ENCODE measurements at regions not wholly inside any gene's neighbourhood (a gene's known extent, or its start where the extent isn't known, plus 50 kb on each side); places are given as distances from the start of the nearest gene placed in this dataset.
A peak's percentile ranks its signal among the peaks of the same experiment; 100 is the strongest.

- Mint-ChIP-seq H3K4me1 (peaks cover 8% of the 10 kb centered on the region), H3K27ac (no peak overlapping the region), H3K4me3 (no peak overlapping the region), H3K36me3 (ENCODE audit: low read depth) (no peaks in the 10 kb centered on the region), H3K27me3 (ENCODE audit: low read depth) (peaks cover 46% of the 10 kb centered on the region), H3K9me3 (no peaks in the 10 kb centered on the region)
- TF ChIP-seq, protein P1, sequence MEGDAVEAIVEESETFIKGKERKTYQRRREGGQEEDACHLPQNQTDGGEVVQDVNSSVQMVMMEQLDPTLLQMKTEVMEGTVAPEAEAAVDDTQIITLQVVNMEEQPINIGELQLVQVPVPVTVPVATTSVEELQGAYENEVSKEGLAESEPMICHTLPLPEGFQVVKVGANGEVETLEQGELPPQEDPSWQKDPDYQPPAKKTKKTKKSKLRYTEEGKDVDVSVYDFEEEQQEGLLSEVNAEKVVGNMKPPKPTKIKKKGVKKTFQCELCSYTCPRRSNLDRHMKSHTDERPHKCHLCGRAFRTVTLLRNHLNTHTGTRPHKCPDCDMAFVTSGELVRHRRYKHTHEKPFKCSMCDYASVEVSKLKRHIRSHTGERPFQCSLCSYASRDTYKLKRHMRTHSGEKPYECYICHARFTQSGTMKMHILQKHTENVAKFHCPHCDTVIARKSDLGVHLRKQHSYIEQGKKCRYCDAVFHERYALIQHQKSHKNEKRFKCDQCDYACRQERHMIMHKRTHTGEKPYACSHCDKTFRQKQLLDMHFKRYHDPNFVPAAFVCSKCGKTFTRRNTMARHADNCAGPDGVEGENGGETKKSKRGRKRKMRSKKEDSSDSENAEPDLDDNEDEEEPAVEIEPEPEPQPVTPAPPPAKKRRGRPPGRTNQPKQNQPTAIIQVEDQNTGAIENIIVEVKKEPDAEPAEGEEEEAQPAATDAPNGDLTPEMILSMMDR (IDR thresholded peaks at IDR 0.05; ENCODE audit: unreplicated experiment in 3 of 3): no peak
Observed at GRCh38 chr14:76264384-76264783, 111.6 kb upstream of the ESRRB start.

- Mint-ChIP-seq H3K36me3 (ENCODE audit: low read depth) (no peaks in the 10 kb centered on the region), H3K27me3 (ENCODE audit: low read depth) (peaks cover 55% of the 10 kb centered on the region), H3K4me1 (no peaks in the 10 kb centered on the region), H3K27ac (peak overlapping the region in 2 of 3 experiments; percentile 5 to 14), H3K4me3 (peak overlapping the region; percentile 50 to 75 (median 68)), H3K9me3 (no peaks in the 10 kb centered on the region)
- TF ChIP-seq, protein P1 (IDR thresholded peaks at IDR 0.05; ENCODE audit: unreplicated experiment in 3 of 3): no peak
Observed at GRCh38 chr14:76267322-76268046, 108.5 kb upstream of the ESRRB start.

DNA sequence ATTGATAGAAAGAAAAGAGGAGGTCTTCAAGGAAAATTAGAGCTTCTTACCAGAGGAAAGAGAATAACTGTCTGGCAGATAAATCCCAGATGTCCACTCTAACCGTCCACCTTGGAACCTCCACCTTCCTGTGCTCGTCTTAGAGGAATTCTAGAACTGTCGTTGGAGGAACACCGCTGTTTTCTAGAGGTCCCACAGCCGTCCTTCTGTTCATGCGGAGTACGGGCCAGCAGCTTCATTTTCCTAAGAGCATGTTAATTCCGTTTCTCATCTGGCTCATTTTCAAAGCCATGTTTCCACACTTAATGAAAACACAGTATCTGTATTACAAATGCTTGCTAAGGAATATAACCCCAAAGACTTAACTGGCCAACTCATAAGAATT is 107.9 kb upstream of the ESRRB start:
- Mint-ChIP-seq H3K27ac (peak overlapping the region in 1 of 3 experiments; percentile 69), H3K4me1 (no peaks in the 10 kb centered on the region), H3K4me3 (peak overlapping the region; percentile 50 to 75 (median 68)), H3K36me3 (ENCODE audit: low read depth) (no peaks in the 10 kb centered on the region), H3K9me3 (no peaks in the 10 kb centered on the region), H3K27me3 (ENCODE audit: low read depth) (peaks cover 61% of the 10 kb centered on the region)
- TF ChIP-seq, protein P1 (IDR thresholded peaks at IDR 0.05; ENCODE audit: unreplicated experiment in 3 of 3): no peak

DNA sequence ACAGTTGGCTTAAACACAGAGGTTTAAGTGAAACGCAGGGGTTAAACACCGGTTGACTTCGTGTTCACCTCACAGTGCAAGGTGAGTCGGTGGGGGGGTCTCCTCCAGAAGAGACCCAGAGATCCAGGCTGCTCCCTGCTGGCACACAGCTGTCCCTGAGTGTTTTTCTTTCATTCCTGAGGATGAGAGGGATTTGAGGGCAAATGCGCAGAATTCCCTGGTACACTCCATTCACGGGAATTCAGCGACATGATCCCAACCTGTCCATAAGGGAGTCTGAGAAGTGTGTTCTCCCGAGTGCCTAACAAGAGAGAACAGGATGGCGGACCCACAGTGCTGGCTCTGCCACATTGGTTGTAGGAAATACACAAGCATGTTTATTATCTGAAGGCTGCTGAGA is 107.2 kb upstream of the ESRRB start:
- no peaks in the 10 kb centered on the region for H3K9me3 Mint-ChIP-seq
- no peaks in the 10 kb centered on the region for H3K4me1 Mint-ChIP-seq
- H3K4me3 Mint-ChIP-seq: no peak overlapping the region
- no peak overlapping the region for H3K27ac Mint-ChIP-seq
- H3K36me3 Mint-ChIP-seq (ENCODE audit: low read depth): no peaks in the 10 kb centered on the region
- TF ChIP-seq, protein P1 (IDR thresholded peaks at IDR 0.05; ENCODE audit: unreplicated experiment in 3 of 3): no peak
- H3K27me3 Mint-ChIP-seq (ENCODE audit: low read depth): peaks cover 54% of the 10 kb centered on the region

- H3K4me1 Mint-ChIP-seq: no peaks in the 10 kb centered on the region
- H3K4me3 Mint-ChIP-seq: no peak overlapping the region
- no peaks in the 10 kb centered on the region for H3K36me3 Mint-ChIP-seq (ENCODE audit: low read depth)
- H3K9me3 Mint-ChIP-seq: peaks cover 2% of the 10 kb centered on the region
- TF ChIP-seq, protein P1 (IDR thresholded peaks at IDR 0.05; ENCODE audit: unreplicated experiment in 3 of 3): no peak
- H3K27ac Mint-ChIP-seq: no peak overlapping the region
- H3K27me3 Mint-ChIP-seq (ENCODE audit: low read depth): peaks cover 37% of the 10 kb centered on the region
Observed at GRCh38 chr14:76271041-76271755, 104.7 kb upstream of the ESRRB start.

Data from nephron (organoid).